Epidermal melanocyte (primary cell): ENCODE measurements at regions not wholly inside any gene's neighbourhood (a gene's known extent, or its start where the extent isn't known, plus 50 kb on each side); places are given as distances from the start of the nearest gene placed in this dataset.

Source experiments
- DNase-seq: peaks from one replicate; pipeline ENCODE4 v3.0.0; 2011; ENCODE audit warnings: low spot score; ENCODE audit not compliant: insufficient read length

DNA sequence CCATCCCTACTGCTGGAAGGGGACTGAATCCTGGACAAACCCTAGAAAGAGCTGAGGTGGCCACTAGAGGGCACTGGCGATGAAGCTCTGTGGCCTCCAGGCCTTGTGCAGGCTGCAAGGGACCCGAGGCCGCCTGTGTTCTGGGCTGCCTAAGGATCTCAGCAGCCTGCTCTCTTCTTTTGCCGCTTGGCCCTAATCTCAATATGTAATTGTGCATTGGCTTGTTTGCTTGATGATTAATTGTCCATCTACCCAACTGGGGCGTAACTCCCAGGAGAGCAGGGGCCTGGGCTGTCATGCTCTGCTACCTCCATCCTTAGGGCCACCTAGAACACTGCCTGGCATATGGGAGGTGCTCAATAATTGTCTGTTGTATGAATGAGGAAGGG, 73.8 kb downstream of the SYNE3 start:
- DNase-seq, result peak; percentile 94

GRCh38 chr14:95442016-95442632, 74.3 kb downstream of the SYNE3 start:
- DNase-seq, result no peak

- DNase-seq, result no peak
Observed at GRCh38 chr14:95440951-95441350, 75.5 kb downstream of the SYNE3 start.

DNA sequence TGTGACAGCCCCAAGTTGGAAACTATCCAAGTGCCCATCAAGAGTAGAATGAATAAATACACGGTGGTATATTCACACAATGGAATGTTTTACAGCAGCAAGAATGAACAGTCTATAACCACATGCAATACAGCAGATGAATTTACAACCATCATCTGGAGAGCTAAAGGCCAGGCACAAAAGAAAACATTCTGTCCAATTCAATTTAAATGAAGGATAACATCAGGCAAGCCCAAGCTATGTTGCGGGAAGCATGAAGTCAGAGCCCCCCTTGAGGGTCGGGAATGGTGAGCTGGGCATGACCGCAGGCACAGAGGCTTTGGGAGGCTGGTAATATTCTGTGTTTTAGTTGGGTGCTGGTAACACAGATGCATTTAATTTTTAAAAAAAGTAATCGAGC, 76.0 kb downstream of the SYNE3 start:
- DNase-seq, result no peak

- DNase-seq, result no peak
Observed at GRCh38 chr14:95439881-95440280, 76.6 kb downstream of the SYNE3 start.

- DNase-seq, result no peak
Observed at GRCh38 chr14:95437715-95438114, 78.7 kb downstream of the SYNE3 start.

DNA sequence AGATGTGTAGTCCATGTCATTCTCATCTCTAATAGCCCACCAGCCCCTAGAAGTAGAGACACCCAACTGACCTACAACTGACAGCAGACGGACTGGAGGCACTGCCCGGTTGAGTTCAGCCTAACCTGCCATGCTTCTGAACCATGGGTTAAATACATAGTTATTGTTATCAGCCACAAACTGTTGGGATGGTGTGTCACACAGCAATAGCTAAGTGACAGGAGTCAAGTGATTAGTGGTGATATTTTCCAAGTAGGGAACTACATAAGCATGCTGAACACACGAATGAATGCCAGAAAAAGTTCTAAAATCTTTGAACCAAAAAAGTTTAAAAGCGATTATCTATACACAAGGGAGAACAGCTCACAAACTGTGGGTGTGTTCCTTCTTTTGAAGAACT, 80.1 kb downstream of the SYNE3 start:
- no peak for DNase-seq

DNA sequence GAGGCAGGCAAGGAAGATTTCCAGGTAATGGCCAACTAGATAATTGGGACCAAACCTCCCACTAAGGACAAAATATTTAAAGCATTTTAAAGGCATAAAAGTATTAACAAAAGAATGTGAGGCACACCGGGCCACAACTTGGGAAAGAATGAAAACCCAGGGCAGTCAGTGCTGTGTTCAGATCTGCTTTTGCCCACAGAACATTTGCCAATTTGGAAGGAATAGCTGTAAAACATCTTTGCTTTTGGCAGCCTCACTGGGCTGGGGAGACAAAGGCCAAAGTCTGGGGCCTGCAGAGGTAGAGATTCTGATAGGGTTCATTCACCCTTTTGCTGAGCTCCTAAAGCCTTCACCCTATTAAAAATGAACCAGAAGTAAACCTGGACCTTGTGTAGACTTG, 82.3 kb downstream of the SYNE3 start:
- DNase-seq, result no peak

GRCh38 chr14:95433094-95433478, 83.4 kb downstream of the SYNE3 start:
- no peak for DNase-seq

DNA sequence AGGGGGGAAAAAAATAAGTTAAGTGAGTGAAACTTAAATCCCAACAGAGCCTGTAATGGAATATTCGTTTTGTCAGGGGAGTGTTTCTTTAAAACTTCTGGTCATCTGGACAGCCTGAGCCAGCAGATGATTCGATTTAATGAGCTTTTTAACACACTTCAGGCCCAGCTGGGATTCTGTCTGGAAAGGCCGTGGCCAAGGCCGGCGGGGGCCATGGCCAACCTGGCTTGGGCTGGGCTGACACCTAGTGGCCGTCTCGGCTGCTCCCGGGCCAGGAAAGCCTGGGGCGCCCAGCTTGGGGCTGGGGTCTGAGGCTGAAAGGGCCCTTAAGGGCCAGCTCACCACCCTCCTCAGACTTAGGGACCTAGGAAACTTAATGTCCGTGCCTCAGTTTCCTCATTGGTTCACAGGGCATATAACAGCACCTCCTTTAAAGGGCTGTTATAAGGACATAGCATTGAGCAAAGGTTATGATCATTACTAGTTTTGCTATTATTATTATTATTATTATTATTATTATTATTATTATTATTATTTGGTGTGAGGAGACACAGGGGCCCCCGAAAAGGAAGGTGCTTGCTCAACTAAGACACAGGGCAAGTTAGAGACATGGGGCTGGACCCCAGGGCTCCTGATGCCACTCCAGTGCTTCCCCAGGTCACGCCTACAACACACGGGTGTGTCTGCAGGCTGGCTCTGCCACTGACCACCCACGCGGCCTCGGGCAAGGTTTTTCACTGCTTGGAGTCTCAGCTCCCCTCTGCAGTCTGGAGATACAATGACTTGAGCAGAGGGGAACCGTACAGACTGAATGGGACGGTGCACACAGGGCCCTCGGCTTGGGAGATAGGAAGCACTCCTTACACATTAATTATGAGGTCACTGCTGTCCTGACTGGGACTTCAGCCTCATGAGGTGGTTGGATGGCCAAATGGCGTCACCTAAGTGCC, 84.0 kb downstream of the SYNE3 start:
- DNase-seq, result no peak

GRCh38 chr14:95431199-95432143, 85.0 kb downstream of the SYNE3 start:
- DNase-seq, result no peak

DNA sequence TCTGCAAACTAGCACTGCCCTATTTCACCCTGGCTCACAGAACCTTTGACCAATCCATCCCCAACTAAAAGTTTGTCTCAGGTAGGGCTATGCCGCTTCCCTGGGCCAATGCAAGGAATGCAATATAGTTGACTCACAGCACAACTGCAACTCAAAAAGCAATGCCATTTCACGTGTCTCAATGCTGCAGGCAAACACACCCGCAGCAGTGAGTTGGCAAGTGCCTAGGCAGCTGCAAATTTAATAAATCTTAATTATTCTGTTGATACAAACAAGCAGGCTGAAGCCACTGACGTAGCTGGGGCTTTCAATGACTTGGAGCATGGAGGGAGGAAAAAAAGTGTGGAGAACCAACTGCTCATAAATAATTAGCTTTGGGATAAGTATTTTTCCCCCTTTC, 87.9 kb downstream of the SYNE3 start:
- DNase-seq, result no peak

GRCh38 chr14:95426116-95426475, 90.4 kb downstream of the SYNE3 start:
- no peak for DNase-seq

DNA sequence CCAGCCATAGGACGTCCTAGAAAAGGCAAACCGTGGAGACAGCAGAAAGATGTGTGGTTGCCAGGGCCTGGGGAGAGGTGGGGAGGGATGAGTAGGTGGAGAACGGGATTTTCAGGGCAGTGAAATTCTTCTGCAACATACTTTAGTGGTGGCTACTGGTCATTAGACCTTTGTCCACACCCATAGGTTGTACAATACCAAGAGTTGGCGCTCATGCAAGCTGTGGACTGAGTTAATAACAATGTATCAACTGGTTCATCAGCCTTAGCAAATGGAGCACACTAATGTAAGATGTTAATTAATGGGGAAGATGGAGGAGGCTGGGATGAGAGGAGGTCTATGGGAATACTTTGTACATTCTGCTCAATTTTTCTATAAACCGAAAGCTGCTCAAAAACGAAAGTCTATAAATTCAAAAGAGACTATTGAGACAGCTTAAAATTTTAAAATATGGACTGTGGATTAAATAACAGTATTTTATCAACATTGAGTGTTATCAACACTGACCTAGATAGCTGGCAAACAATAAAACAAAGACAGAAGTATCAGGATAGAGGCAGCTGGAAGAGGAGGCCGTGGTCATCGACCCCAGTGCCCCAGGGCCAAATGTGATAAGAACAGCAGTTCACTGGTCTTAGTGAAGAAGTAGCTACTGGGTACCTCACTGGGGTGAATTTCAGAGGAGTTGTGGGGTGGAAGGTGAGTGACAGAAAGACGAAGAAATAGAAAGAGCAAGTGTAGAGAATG, 90.9 kb downstream of the SYNE3 start:
- no peak for DNase-seq

- no peak for DNase-seq
Observed at GRCh38 chr14:95424529-95424928, 91.9 kb downstream of the SYNE3 start.

- DNase-seq, result no peak
Observed at GRCh38 chr14:95421741-95422140, 94.7 kb downstream of the SYNE3 start.

- DNase-seq, result no peak
Observed at GRCh38 chr14:95420060-95420459, 96.4 kb downstream of the SYNE3 start.

DNA sequence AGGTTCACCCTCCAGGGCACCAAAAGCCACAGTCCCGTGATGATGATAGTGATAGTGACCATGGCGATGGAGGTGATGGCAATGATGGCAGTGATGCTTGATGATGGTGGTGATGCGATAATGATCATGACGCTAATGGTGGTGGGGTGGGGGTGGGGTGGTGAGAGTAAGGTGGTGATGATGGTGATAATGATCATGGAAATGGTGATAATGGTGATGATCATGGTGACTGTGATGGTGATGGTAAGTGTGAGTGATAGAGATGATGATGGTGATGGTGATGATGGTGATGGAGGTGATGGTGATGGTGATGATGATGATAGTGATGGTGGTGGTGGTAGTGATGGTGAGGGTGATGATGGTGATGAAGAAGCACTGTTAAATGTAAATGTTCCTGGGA, 96.9 kb downstream of the SYNE3 start:
- no peak for DNase-seq

DNA sequence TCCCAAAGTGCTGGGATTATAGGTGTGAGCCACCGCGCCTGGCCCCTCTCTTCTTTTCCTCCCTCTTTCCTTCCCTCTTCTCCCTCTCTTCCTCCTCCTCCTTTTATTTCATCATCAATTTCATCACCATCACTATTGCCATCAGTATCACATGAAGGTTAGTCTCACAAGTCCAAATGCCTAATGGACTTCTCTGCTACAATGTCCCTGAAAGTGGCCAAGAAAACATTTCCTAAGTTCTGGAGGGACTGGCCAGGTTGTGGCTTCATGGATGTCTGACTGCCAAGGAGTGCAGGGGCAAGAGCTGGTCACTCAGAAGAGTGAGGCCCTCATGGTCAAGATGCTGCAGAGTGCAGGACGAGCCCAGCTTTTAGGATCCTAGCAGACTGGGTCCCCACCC, 97.6 kb downstream of the SYNE3 start:
- no peak for DNase-seq

DNA sequence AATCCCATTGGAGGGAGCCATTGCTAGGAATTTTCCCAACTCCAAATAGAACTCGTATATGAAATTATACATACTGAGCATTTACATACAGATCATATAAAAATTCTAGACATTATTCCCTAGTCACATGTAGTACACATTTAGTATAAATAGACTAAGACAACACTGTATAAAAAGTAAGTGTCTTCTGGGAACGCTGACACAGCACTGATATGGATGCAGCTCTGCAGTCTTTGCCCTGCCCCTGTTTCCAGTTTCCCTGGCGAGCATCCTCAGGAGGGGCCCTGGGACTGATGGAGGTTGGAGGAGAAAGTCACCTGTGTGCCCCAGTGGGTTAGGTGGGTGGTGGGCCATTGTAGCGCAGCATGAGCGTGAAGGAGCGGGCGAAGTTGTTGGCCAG, 97.8 kb upstream of the CLMN start:
- no peak for DNase-seq

DNA sequence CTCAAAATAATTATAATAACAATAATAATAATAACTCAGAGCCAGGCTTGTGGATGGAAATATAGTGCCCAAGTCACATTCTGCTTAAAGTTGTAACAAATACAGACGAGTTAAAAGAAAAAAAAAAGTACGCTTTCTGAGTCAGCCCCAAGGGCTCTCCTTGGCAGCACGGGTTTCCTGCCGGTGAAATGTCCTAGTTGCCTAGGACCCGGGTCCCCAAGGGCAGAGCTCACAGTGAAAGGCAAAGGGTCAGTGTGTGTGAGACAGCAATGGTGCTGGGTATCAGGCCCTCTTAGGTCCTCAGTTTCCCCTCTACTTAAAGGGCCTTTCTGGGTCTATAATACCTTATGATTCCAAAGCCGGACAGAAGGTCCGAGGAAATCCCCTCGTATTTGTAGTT, 96.3 kb upstream of the CLMN start:
- DNase-seq, result no peak
